ENCODE measurements at regions not wholly inside any gene's neighbourhood (a gene's known extent, or its start where the extent isn't known, plus 50 kb on each side); places are given as distances from the start of the nearest gene placed in this dataset.
"Not testable (repeated sequence)": the region's sequence is repeated elsewhere in the genome, so short reads cannot be mapped to it uniquely, and the experiment has no call there.

DNA sequence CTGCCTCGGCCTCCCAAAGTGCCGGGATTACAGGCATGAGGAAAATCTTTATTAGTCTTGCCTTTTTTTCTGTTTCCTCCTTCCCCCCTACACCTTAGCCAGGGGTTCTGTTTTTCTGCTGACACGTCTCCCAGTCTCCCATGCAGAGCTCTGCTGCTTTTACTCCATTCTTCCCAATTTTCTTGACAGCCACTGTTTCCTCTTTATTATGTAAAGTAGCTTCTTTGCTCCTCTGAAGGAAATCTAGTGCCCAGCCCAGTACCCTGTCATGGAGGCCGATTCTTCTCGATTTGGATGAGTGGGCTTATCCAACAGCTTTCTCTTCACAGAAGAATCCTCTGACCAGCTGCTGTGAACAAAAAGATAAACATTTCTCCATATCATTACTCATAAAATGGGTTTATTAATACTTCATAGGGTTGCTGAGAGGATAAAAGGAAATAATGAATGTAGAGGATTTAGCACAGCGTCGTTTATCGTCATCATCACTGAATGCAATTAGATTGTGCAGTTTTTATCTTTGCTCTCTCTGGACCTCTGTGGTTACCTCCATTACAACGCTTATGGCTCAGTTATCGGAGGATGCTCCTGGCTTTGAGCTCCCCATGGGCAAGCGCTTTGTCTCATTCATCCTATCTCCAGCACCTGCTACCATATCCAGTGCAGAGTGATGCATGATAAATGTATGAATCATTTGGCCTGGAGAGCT, 375.6 kb upstream of the C11orf87 start:
- no peak for DNase-seq (ENCODE audit: insufficient read length)
- no peak for FAIRE-seq
- TF ChIP-seq POLR2A (IDR thresholded peaks at IDR 0.05; ENCODE audit: low read depth, low read length) (no peak), TAF1 (IDR thresholded peaks at IDR 0.05; ENCODE audit: borderline replicate concordance, low read depth, low read length) (no peak), POLR2AphosphoS5 (IDR thresholded peaks at IDR 0.05; ENCODE audit: low read depth, low read length) (no peak)

DNA sequence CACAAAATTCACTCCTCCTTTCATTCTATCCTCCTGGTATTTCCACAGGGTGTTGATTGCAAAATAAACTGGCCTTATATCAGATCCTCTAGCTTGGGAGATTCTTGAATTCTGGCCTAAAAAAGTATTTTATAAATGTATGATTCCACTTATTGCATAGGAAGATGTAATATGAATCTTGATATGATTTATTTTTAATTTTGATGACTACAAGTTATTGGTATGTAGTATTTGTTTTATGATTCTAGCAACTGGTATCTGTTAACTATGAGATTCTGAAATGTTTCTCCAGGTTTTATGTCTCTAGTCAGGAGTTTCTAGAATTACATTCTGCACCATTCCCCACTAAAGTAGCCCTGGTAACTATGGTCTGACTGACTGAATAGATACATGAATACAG, 373.9 kb upstream of the C11orf87 start:
- DNase-seq (ENCODE audit: insufficient read length) = no peak
- FAIRE-seq = no peak
- no peak for TF ChIP-seq POLR2AphosphoS5 (IDR thresholded peaks at IDR 0.05; ENCODE audit: low read depth, low read length)
- no peak for TF ChIP-seq POLR2A (IDR thresholded peaks at IDR 0.05; ENCODE audit: low read depth, low read length)
- no peak for TF ChIP-seq TAF1 (IDR thresholded peaks at IDR 0.05; ENCODE audit: borderline replicate concordance, low read depth, low read length)

DNA sequence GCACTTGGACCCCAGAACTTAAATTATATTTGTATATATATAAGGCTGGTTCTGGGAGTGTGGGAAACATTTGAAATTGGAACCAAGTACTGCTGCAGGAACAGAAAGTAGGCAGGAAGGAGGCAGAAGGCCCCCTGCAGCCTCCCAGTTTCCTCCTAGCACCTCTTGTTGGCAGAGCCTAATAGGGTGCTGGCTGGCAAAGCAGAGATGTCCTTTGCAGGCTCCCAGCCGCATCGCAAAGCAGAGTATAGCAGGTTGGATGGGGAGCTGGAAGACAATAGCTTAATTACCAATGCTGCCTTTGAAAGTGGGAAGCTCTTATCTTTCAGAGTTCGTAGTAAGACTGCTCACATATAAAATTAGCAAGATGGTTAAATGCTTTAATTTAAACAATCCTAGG, 370.8 kb upstream of the C11orf87 start:
- TF ChIP-seq POLR2AphosphoS5 (IDR thresholded peaks at IDR 0.05; ENCODE audit: low read depth, low read length) = no peak
- TF ChIP-seq POLR2A (IDR thresholded peaks at IDR 0.05; ENCODE audit: low read depth, low read length) = no peak
- TF ChIP-seq TAF1 (IDR thresholded peaks at IDR 0.05; ENCODE audit: borderline replicate concordance, low read depth, low read length) = no peak
- no peak for DNase-seq (ENCODE audit: insufficient read length)
- FAIRE-seq = no peak

DNA sequence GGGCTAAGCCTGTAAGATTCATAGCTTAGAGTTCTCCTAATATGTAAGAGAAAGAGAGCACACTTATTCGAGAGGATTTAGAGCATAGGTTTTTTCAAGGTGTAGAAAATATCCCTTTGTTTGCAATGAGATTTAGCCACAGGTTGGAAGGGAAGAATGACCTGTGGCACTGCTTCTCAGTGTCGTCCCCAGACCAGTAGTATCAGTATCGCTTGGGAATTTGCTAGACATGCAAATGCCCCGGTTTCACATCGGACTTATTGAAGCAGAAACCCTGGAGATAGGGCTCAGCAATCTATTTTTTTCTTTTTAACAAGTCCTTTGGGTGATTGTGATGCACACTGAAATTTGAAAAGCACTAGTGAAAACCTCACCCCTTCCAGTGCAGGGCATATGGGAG, 362.6 kb upstream of the C11orf87 start:
- DNase-seq (ENCODE audit: insufficient read length) (no peak), FAIRE-seq (no peak)
- no peak for TF ChIP-seq POLR2AphosphoS5 (IDR thresholded peaks at IDR 0.05; ENCODE audit: low read depth, low read length)
- no peak for TF ChIP-seq POLR2A (IDR thresholded peaks at IDR 0.05; ENCODE audit: low read depth, low read length)
- TF ChIP-seq TAF1 (IDR thresholded peaks at IDR 0.05; ENCODE audit: borderline replicate concordance, low read depth, low read length) = no peak

DNA sequence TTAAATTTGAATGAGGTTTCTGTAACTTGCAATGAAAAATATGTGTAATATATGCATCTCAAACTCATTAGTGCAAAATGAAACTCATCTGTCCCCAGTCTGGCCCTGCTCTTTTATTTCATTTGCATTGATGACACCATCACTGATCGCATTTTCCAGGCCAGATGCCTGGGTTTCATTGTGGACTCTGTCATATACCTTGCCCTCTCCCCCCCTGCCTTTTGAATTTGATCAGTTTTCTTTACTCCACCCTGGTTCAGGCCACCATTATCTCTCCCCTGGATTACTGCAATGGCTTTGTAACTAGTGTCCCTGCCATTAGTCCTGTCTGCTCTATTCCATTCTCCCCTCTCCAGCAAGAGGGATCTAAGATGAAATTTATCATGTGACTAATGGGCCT, 360.6 kb upstream of the C11orf87 start:
- DNase-seq (ENCODE audit: insufficient read length) = no peak
- no peak for FAIRE-seq
- TF ChIP-seq POLR2AphosphoS5 (IDR thresholded peaks at IDR 0.05; ENCODE audit: low read depth, low read length) = no peak
- no peak for TF ChIP-seq POLR2A (IDR thresholded peaks at IDR 0.05; ENCODE audit: low read depth, low read length)
- TF ChIP-seq TAF1 (IDR thresholded peaks at IDR 0.05; ENCODE audit: borderline replicate concordance, low read depth, low read length) = no peak

DNA sequence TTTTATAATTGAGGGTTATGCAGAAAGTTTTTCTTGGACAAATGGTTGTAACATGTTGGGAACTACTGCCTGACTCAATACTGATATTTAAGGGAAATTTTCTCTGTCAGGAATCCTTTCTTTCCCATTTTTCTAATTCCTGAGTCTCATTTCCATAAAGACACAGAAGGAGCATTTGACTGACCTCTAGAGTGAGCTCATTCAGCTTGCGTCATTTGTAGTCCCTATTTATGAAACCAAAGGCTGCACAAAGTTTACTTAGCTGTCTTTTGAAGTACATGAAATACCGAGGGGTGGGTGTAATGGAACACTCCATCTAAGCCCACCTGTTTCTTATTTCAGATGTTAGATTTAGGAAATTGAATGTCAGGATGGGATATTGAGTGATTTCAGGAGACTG, 359.5 kb upstream of the C11orf87 start:
- no peak for FAIRE-seq
- no peak for TF ChIP-seq POLR2AphosphoS5 (IDR thresholded peaks at IDR 0.05; ENCODE audit: low read depth, low read length)
- TF ChIP-seq POLR2A (IDR thresholded peaks at IDR 0.05; ENCODE audit: low read depth, low read length) = no peak
- no peak for TF ChIP-seq TAF1 (IDR thresholded peaks at IDR 0.05; ENCODE audit: borderline replicate concordance, low read depth, low read length)
- no peak for DNase-seq (ENCODE audit: insufficient read length)

DNA sequence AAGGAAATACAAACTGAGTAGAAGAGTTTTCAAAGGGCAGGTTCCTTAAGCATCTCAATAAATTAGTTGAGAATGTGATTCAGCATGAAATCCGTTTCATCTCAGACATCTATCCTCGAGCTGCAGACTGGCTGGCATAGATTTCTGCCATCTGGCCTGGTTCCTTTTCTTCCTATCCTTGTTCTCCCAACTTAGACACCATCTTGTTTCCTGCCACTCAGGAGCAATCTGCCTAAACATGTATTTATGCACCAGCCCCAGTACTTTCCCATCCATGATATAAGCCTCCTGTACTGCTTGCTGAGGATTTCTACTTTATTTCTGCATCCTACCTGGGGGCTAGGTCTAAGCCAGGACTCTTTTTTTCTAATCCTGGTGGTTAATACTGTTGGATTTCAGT, 359.1 kb upstream of the C11orf87 start:
- no peak for FAIRE-seq
- no peak for DNase-seq (ENCODE audit: insufficient read length)
- TF ChIP-seq POLR2A (IDR thresholded peaks at IDR 0.05; ENCODE audit: low read depth, low read length) (no peak), POLR2AphosphoS5 (IDR thresholded peaks at IDR 0.05; ENCODE audit: low read depth, low read length) (no peak), TAF1 (IDR thresholded peaks at IDR 0.05; ENCODE audit: borderline replicate concordance, low read depth, low read length) (no peak)

DNA sequence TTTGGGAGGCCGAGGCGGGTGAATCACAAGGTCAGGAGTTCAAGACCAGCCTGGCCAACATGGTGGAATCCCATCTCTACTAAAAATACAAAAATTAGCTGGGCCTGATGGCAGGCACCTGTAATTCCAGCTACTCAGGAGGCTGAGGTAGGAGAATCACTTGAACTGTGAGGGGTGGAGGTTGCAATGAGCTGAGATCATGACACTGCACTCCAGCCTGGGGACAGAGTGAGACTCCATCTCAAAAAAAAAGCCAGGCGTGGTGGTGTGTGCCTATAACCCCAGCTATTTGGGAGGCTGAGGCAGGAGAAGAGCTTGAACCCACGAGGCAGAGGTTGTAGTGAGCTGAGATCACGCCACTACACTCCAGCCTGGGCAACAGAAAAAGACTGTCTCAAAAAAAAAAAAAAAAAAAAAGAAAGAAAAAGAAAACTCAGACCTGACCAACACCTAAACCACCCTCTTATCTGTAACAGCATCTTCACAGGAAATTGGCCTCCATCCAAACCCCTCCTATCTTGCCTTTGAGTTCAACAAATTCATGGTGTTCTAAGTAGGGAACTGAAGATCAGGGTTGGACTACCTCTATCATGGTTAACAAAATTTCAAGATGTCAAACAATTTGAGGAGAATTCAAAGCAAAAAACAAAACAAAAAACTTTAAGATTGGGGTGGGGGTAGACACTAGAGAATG, 357.2 kb upstream of the C11orf87 start:
- not testable (repeated sequence) for FAIRE-seq; DNase-seq (ENCODE audit: insufficient read length)

DNA sequence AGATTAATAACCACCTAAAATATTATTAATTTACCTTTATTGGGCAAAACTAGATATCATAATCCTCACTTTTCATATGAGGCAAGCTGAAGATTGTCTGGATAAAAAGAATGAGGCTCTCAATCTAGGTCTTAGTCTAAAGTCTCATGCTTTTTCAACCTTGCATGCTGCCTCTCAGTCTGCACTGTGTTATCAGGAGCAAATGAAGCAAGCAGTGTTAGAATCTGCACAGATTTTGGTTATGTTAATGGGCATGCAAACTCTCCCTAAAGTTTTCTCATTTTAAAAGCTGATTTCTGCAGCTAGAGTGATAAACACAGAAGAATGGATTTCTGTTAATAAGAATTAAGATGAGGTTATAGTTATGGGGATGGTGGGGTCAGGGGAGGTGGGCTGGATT, 350.7 kb upstream of the C11orf87 start:
- no peak for TF ChIP-seq TAF1 (IDR thresholded peaks at IDR 0.05; ENCODE audit: borderline replicate concordance, low read depth, low read length)
- no peak for TF ChIP-seq POLR2AphosphoS5 (IDR thresholded peaks at IDR 0.05; ENCODE audit: low read depth, low read length)
- TF ChIP-seq POLR2A (IDR thresholded peaks at IDR 0.05; ENCODE audit: low read depth, low read length) = no peak
- DNase-seq (ENCODE audit: insufficient read length) = no peak
- FAIRE-seq = no peak

DNA sequence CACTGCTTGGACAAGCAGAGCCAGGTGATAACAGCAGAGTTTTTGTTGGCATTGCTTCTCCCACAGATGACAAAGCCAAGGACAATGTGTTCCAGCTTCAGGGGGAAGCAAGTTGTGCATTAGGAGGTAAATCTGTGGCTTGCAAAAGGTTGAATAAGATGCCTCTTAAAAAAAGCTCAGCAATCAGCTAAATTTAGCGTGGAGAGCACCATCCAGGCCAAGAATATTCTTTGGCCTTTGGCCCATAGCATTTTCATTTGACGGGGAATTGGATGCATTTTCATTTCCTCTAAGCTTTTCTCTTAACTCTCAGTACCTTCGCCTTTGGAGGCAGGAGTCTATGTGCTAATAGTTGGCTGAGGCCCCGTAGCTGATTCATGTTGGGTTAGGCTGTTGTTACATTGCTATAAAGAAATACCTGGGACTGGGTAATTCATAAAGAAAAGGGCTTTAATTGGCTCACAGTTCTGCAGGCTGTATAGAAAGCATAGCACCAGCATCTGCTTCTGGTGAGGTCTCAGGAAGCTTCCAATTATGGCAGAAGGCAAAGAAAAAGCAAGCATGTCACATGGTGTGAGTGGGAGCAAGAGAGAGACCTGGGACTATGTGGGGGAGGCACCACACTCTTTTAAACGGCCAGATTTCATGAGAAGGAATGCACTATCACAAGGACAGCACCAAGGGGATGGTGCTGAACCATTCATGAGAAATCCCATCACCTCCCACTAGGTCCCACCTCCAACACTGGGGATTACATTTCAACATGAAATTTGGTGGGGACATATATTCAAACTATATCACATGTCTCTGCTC, 350.1 kb upstream of the C11orf87 start:
- TF ChIP-seq POLR2AphosphoS5 (IDR thresholded peaks at IDR 0.05; ENCODE audit: low read depth, low read length) (no peak), POLR2A (IDR thresholded peaks at IDR 0.05; ENCODE audit: low read depth, low read length) (no peak), TAF1 (IDR thresholded peaks at IDR 0.05; ENCODE audit: borderline replicate concordance, low read depth, low read length) (no peak)
- DNase-seq (ENCODE audit: insufficient read length) (no peak), FAIRE-seq (no peak)

DNA sequence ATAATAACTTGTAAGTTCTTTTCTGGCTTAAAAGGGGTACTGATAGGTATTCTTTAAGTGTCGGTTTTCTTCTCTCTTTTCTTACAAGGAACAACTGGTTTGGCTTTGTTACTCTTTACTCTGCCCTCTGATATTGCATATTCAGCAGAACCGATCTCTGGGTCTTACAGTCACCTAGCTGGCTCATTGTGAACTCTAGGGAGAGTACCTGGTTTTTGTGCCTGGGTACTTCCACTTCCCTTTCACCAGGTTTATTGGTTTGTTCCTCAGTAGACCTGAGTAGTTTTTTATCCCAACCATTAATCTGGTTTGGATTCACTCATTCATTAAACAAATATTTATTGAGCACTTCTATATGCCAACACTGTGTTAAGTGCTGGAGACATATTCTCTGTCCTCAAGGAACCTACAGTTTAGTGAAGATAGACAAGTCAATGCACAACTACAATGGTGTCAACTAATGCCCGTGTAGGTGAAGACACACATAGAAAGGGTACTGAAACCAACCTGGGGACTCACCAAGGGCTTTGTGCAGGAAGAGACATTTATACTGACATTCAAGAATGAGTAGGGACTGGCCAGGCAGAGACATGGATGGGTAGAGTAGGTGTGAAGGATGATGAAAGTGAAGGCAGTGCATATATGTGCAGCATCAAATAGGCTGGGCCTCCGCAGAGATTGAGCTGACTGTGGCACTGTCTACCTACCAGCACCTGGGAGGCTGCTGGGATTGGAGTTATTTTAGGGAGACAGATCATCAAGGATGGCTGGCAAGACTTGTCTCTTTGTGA, 348.8 kb upstream of the C11orf87 start:
- TF ChIP-seq POLR2A (IDR thresholded peaks at IDR 0.05; ENCODE audit: low read depth, low read length) = no peak
- TF ChIP-seq POLR2AphosphoS5 (IDR thresholded peaks at IDR 0.05; ENCODE audit: low read depth, low read length) = no peak
- no peak for TF ChIP-seq TAF1 (IDR thresholded peaks at IDR 0.05; ENCODE audit: borderline replicate concordance, low read depth, low read length)
- DNase-seq (ENCODE audit: insufficient read length) (no peak), FAIRE-seq (no peak)

Data from GM12892 (cell line).